Progenitor cell of endocrine pancreas (in vitro differentiated cells): ENCODE measurements at regions not wholly inside any gene's neighbourhood (a gene's known extent, or its start where the extent isn't known, plus 50 kb on each side); places are given as distances from the start of the nearest gene placed in this dataset.

ENCODE experiments used
- DNase-seq: peaks from one replicate; pipeline ENCODE4 v3.0.0; 2021; ENCODE audit warnings: low spot score; ENCODE audit not compliant: unreplicated experiment
- H3K27ac Mint-ChIP-seq: 2 replicates; pipeline ENCODE4 v1.8.0; 2021; ENCODE audit warnings: mild to moderate bottlenecking, moderate library complexity, mixed read lengths
- H3K27me3 Mint-ChIP-seq: 2 replicates; pipeline ENCODE4 v1.8.0; 2021; ENCODE audit warnings: mixed read lengths
- H3K36me3 Mint-ChIP-seq: 2 replicates; pipeline ENCODE4 v1.8.0; 2022; ENCODE audit warnings: mixed read lengths; ENCODE audit not compliant: insufficient read depth
- H3K4me1 Mint-ChIP-seq: 2 replicates; pipeline ENCODE4 v1.8.0; 2021; ENCODE audit warnings: low read depth, mixed read lengths
- H3K4me3 Mint-ChIP-seq: 2 replicates; pipeline ENCODE4 v1.8.0; 2021; ENCODE audit warnings: low read depth, mild to moderate bottlenecking, moderate library complexity, mixed read lengths
- H3K9me3 Mint-ChIP-seq: 2 replicates; pipeline ENCODE4 v1.8.0; 2021; ENCODE audit warnings: low read depth, mixed read lengths
- TF ChIP-seq, protein P1 (sequence below): fragments of 200-600 bp; sonication (generic); IDR thresholded peaks from one replicate; pipeline ENCODE4 v1.5.0; 2021; ENCODE audit warnings: antibody characterized with exemption, mild to moderate bottlenecking; ENCODE audit not compliant: unreplicated experiment

GRCh38 chr5:53343187-53343586 is 137.2 kb upstream of the FST start:
- H3K36me3 Mint-ChIP-seq, result no peaks in the 10 kb centered on the region
- peaks cover 8% of the 10 kb centered on the region for H3K9me3 Mint-ChIP-seq
- H3K27me3 Mint-ChIP-seq, result peaks cover 2% of the 10 kb centered on the region
- no peak overlapping the region for H3K4me3 Mint-ChIP-seq
- H3K4me1 Mint-ChIP-seq, result no peaks in the 10 kb centered on the region
- TF ChIP-seq, protein P1, sequence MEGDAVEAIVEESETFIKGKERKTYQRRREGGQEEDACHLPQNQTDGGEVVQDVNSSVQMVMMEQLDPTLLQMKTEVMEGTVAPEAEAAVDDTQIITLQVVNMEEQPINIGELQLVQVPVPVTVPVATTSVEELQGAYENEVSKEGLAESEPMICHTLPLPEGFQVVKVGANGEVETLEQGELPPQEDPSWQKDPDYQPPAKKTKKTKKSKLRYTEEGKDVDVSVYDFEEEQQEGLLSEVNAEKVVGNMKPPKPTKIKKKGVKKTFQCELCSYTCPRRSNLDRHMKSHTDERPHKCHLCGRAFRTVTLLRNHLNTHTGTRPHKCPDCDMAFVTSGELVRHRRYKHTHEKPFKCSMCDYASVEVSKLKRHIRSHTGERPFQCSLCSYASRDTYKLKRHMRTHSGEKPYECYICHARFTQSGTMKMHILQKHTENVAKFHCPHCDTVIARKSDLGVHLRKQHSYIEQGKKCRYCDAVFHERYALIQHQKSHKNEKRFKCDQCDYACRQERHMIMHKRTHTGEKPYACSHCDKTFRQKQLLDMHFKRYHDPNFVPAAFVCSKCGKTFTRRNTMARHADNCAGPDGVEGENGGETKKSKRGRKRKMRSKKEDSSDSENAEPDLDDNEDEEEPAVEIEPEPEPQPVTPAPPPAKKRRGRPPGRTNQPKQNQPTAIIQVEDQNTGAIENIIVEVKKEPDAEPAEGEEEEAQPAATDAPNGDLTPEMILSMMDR, result no peak
- no peak overlapping the region for H3K27ac Mint-ChIP-seq
- no peak for DNase-seq

- no peak overlapping the region for H3K4me3 Mint-ChIP-seq
- H3K9me3 Mint-ChIP-seq, result no peaks in the 10 kb centered on the region
- H3K36me3 Mint-ChIP-seq, result no peaks in the 10 kb centered on the region
- peaks cover 1% of the 10 kb centered on the region for H3K4me1 Mint-ChIP-seq
- H3K27ac Mint-ChIP-seq, result no peak overlapping the region
- H3K27me3 Mint-ChIP-seq, result peaks cover 2% of the 10 kb centered on the region
- DNase-seq, result no peak
- TF ChIP-seq, protein P1, result no peak
Observed at GRCh38 chr5:53350368-53350767, 130.1 kb upstream of the FST start.

DNA sequence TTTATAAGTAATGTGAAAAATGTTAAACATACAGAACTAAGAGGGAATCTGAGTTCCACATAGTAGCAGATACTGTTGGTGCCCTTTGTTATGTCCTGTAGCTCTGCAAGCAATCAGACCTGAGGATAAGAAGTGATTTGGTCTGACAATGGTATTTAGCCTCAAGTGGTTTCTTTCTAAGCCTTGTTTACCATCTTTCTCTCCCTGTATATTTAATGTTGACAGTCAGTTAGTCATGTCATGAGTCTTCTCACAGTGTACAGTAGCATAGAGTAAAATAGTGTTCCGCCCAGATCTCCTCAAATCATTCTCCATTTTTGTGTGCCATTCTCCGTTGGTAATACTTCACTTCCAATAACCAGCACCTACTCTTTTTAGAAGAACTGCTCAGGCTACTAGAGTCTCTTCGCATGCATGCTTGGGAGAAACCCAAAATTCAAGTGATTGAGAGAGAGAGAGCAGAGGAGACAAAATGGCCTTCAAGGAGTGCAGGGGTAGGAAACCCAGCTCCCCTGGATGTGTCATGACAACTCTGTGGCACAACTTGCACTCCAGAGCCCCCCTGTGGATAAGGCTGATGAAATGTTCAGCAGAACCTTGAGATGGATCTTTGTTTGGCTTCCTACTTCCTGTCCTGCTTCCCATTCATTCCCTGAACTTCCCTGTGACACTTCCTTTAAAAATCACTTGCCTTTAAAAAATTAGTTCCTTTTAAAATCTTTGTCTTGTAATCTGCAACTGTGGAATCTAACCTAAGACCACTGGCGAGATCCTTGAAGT is 129.2 kb upstream of the FST start:
- Mint-ChIP-seq H3K27ac (no peak overlapping the region), H3K9me3 (no peaks in the 10 kb centered on the region), H3K4me1 (peaks cover 1% of the 10 kb centered on the region), H3K27me3 (peaks cover 2% of the 10 kb centered on the region), H3K4me3 (no peak overlapping the region), H3K36me3 (no peaks in the 10 kb centered on the region)
- TF ChIP-seq, protein P1, result no peak
- no peak for DNase-seq

DNA sequence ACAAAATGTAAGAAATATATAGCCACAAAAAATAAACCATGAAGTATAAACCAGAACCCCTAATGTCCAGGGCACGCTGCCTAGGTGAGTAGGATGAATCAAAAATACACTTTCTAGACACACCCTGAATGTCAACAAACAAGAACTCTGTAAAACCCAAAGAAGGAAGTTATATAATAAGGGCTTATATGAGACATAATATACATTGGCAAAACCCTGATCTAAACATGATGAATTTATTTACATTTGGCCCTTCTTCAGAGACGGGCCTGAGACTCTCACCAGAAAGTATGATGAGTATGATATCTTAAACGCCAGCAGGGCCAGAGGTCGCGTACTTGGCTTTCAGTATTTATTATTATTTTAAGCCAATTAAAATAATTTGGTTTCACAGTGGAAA is 125.1 kb upstream of the FST start:
- peaks cover 1% of the 10 kb centered on the region for H3K4me1 Mint-ChIP-seq
- no peak overlapping the region for H3K27ac Mint-ChIP-seq
- H3K9me3 Mint-ChIP-seq, result no peaks in the 10 kb centered on the region
- DNase-seq, result no peak
- TF ChIP-seq, protein P1, result no peak
- no peak overlapping the region for H3K4me3 Mint-ChIP-seq
- no peaks in the 10 kb centered on the region for H3K36me3 Mint-ChIP-seq
- H3K27me3 Mint-ChIP-seq, result no peaks in the 10 kb centered on the region

DNA sequence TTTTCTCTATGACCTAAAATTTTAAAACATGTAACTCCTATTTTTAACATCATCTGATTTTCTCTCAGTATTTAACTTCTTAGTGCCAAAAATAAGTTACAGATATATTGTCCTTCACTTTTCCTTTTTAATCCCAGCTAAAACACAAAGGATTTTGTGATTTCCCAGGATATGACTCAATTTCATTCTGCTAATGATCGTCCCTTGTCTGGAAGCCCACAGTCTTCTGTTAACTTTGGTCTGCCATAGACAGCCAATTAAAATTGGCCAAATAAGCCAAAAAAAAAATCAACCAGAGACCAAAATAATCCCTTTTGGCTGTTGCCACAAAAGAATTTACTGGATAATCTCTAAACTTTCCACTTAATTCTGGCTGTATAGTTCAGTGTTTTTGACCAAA is 124.5 kb upstream of the FST start:
- H3K4me1 Mint-ChIP-seq, result peaks cover 1% of the 10 kb centered on the region
- H3K4me3 Mint-ChIP-seq, result no peak overlapping the region
- H3K27me3 Mint-ChIP-seq, result no peaks in the 10 kb centered on the region
- no peak for DNase-seq
- no peaks in the 10 kb centered on the region for H3K36me3 Mint-ChIP-seq
- H3K9me3 Mint-ChIP-seq, result no peaks in the 10 kb centered on the region
- no peak overlapping the region for H3K27ac Mint-ChIP-seq
- TF ChIP-seq, protein P1, result no peak
